Endothelial cell (in vitro differentiated cells): ENCODE measurements at regions not wholly inside any gene's neighbourhood (a gene's known extent, or its start where the extent isn't known, plus 50 kb on each side); places are given as distances from the start of the nearest gene placed in this dataset.
A peak's percentile ranks its signal among the peaks of the same experiment; 100 is the strongest.

Experiments
- DNase-seq: peaks from one replicate; pipeline ENCODE4 v3.0.0; 2021; ENCODE audit warnings: low spot score
- H3K27ac Mint-ChIP-seq: one replicate; pipeline ENCODE4 v1.8.0; 2021; ENCODE audit warnings: mixed read lengths, inconsistent platforms; ENCODE audit not compliant: unreplicated experiment
- H3K27me3 Mint-ChIP-seq: one replicate; pipeline ENCODE4 v1.8.0; 2021; ENCODE audit warnings: mild to moderate bottlenecking, moderate library complexity, mixed read lengths, inconsistent platforms; ENCODE audit not compliant: unreplicated experiment
- H3K36me3 Mint-ChIP-seq: one replicate; pipeline ENCODE4 v1.8.0; 2021; ENCODE audit warnings: mild to moderate bottlenecking, low read depth, mixed read lengths, inconsistent platforms; ENCODE audit not compliant: unreplicated experiment
- H3K4me1 Mint-ChIP-seq: one replicate; pipeline ENCODE4 v1.8.0; 2021; ENCODE audit warnings: mild to moderate bottlenecking, mixed read lengths, inconsistent platforms; ENCODE audit not compliant: unreplicated experiment
- H3K4me3 Mint-ChIP-seq: one replicate; pipeline ENCODE4 v1.8.0; 2021; ENCODE audit warnings: mild to moderate bottlenecking, mixed read lengths, inconsistent platforms; ENCODE audit not compliant: unreplicated experiment
- H3K9me3 Mint-ChIP-seq: one replicate; pipeline ENCODE4 v1.8.0; 2021; ENCODE audit warnings: mixed read lengths, inconsistent platforms; ENCODE audit not compliant: unreplicated experiment
- TF ChIP-seq, protein P1 (sequence below): fragments of 200-600 bp; sonication (generic); IDR thresholded peaks from one replicate; pipeline ENCODE4 v1.5.0; 2021; ENCODE audit warnings: antibody characterized with exemption; ENCODE audit not compliant: unreplicated experiment

GRCh38 chr4:65805936-65806335, 135.6 kb upstream of the EPHA5 start:
- DNase-seq, result no peak
- Mint-ChIP-seq H3K36me3 (no peaks in the 10 kb centered on the region), H3K4me3 (no peak overlapping the region), H3K4me1 (no peaks in the 10 kb centered on the region), H3K27me3 (no peaks in the 10 kb centered on the region), H3K27ac (no peak overlapping the region), H3K9me3 (no peaks in the 10 kb centered on the region)
- TF ChIP-seq, protein P1, sequence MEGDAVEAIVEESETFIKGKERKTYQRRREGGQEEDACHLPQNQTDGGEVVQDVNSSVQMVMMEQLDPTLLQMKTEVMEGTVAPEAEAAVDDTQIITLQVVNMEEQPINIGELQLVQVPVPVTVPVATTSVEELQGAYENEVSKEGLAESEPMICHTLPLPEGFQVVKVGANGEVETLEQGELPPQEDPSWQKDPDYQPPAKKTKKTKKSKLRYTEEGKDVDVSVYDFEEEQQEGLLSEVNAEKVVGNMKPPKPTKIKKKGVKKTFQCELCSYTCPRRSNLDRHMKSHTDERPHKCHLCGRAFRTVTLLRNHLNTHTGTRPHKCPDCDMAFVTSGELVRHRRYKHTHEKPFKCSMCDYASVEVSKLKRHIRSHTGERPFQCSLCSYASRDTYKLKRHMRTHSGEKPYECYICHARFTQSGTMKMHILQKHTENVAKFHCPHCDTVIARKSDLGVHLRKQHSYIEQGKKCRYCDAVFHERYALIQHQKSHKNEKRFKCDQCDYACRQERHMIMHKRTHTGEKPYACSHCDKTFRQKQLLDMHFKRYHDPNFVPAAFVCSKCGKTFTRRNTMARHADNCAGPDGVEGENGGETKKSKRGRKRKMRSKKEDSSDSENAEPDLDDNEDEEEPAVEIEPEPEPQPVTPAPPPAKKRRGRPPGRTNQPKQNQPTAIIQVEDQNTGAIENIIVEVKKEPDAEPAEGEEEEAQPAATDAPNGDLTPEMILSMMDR, result no peak

DNA sequence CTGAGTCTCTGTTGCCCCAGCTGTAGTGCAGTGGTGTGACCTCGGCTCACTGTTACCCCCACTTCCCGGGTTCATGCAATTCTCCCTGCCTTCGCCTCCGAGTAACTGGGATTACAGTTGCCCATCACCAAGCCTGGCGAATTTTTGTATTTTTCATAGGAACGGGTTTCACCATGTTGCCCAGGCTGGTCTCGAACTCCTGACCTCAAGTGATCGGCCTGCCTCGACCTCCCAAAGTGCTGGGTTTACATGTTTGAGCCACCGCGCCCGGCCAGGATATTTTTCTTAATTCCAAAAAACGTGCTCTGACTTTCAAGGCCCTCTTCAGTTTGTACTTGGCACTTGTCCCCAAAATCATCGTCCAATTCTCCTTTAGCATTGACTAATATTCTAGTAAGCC, 129.2 kb upstream of the EPHA5 start:
- Mint-ChIP-seq H3K36me3 (no peaks in the 10 kb centered on the region), H3K27ac (no peak overlapping the region), H3K4me1 (no peaks in the 10 kb centered on the region), H3K27me3 (no peaks in the 10 kb centered on the region), H3K4me3 (no peak overlapping the region), H3K9me3 (no peaks in the 10 kb centered on the region)
- DNase-seq, result no peak
- TF ChIP-seq, protein P1, result no peak

DNA sequence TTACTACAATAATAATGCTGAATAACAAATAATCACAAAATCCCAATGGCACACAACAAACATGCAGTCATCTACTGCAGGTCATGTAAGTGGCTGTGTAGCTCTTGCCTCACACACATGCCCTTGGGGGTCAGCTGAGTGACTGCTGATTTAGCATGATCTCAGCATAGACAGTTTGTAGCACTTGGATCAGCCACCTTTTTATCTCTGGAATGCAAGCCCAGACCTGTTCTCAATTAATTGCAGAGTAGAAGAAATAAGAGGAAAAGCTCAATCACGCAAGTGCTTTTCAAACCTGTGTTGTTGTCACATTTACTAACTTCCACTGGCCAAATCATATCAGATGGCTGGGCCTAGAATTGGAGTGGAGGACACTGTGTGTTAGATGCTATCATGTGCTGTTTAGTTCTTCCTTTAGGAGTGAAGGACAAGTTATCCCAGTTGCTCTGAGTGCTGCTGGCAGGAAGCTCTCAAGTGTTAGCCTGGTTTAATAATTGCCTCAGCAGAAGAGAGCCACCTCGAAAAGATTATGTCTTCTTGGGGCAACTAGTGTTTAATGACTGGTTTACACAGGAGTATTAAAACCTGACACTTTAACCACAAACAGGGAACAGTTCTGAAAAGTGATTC, 128.3 kb upstream of the EPHA5 start:
- Mint-ChIP-seq H3K27me3 (no peaks in the 10 kb centered on the region), H3K36me3 (no peaks in the 10 kb centered on the region), H3K27ac (no peak overlapping the region), H3K9me3 (no peaks in the 10 kb centered on the region), H3K4me1 (no peaks in the 10 kb centered on the region), H3K4me3 (no peak overlapping the region)
- DNase-seq, result no peak
- TF ChIP-seq, protein P1, result no peak

GRCh38 chr4:65791812-65792308, 121.6 kb upstream of the EPHA5 start:
- Mint-ChIP-seq H3K4me3 (no peak overlapping the region), H3K4me1 (peaks cover 12% of the 10 kb centered on the region), H3K36me3 (no peaks in the 10 kb centered on the region), H3K27ac (peak overlapping the region; percentile 14), H3K9me3 (no peaks in the 10 kb centered on the region), H3K27me3 (no peaks in the 10 kb centered on the region)
- TF ChIP-seq, protein P1, result no peak
- no peak for DNase-seq

DNA sequence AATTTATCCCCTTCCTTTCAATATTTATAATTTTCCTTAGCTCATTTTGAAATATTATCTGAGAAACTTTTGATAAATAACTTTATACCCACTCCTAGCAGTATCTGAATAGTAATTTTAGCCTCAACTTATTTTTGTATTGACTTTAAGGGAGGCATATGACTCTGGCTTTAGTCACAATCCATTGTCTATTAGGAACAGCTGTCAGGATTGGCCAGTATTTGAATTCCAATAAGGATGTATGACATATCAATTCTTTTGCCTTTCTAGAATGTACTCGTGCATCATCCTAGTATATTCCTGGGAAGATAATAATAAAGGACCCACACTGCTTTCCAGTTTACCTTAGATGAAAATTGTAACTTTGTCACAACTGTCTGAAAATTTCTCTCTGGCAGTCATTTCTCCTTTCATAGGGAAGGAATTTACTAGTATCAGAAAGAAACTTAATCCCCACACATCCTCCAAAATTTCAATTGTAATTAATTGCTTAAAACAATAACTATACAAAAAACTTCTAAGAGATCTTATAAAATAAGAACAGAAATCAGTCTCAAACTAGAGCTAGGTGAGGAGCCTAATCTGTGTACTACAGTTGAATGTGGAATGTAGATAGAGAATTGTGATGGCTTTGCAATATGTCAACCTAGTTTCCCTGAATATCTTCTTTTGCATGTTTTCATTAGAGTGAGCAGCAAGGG, 121.0 kb upstream of the EPHA5 start:
- H3K36me3 Mint-ChIP-seq, result no peaks in the 10 kb centered on the region
- no peaks in the 10 kb centered on the region for H3K9me3 Mint-ChIP-seq
- H3K27ac Mint-ChIP-seq, result no peak overlapping the region
- no peak for DNase-seq
- peaks cover 12% of the 10 kb centered on the region for H3K4me1 Mint-ChIP-seq
- H3K4me3 Mint-ChIP-seq, result no peak overlapping the region
- TF ChIP-seq, protein P1, result no peak
- H3K27me3 Mint-ChIP-seq, result no peaks in the 10 kb centered on the region
